WI38 (cell line): ENCODE measurements at regions not wholly inside any gene's neighbourhood (a gene's known extent, or its start where the extent isn't known, plus 50 kb on each side); places are given as distances from the start of the nearest gene placed in this dataset.

Source experiments
- H3K4me3 ChIP-seq: 2 replicates; pipeline ENCODE4 v1.5.1; 2011; ENCODE audit warnings: low read depth, mild to moderate bottlenecking, control low read depth, low read length
- TF ChIP-seq, protein P1 (sequence below): IDR thresholded peaks from 2 replicates; pipeline ENCODE4 v1.5.1; 2012; ENCODE audit warnings: low read depth, mild to moderate bottlenecking, control low read depth, low read length

- TF ChIP-seq, protein P1, sequence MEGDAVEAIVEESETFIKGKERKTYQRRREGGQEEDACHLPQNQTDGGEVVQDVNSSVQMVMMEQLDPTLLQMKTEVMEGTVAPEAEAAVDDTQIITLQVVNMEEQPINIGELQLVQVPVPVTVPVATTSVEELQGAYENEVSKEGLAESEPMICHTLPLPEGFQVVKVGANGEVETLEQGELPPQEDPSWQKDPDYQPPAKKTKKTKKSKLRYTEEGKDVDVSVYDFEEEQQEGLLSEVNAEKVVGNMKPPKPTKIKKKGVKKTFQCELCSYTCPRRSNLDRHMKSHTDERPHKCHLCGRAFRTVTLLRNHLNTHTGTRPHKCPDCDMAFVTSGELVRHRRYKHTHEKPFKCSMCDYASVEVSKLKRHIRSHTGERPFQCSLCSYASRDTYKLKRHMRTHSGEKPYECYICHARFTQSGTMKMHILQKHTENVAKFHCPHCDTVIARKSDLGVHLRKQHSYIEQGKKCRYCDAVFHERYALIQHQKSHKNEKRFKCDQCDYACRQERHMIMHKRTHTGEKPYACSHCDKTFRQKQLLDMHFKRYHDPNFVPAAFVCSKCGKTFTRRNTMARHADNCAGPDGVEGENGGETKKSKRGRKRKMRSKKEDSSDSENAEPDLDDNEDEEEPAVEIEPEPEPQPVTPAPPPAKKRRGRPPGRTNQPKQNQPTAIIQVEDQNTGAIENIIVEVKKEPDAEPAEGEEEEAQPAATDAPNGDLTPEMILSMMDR, result no peak
- H3K4me3 ChIP-seq, result no peak overlapping the region
These were observed 118.9 kb upstream of the SLC34A2 start for GRCh38 chr4:25536564-25537320.

GRCh38 chr4:25538430-25538829 is 117.2 kb upstream of the SLC34A2 start:
- TF ChIP-seq, protein P1, result no peak
- H3K4me3 ChIP-seq, result no peak overlapping the region

- TF ChIP-seq, protein P1, result no peak
- H3K4me3 ChIP-seq, result no peak overlapping the region
These were observed 116.4 kb upstream of the SLC34A2 start for GRCh38 chr4:25539241-25539640.

DNA sequence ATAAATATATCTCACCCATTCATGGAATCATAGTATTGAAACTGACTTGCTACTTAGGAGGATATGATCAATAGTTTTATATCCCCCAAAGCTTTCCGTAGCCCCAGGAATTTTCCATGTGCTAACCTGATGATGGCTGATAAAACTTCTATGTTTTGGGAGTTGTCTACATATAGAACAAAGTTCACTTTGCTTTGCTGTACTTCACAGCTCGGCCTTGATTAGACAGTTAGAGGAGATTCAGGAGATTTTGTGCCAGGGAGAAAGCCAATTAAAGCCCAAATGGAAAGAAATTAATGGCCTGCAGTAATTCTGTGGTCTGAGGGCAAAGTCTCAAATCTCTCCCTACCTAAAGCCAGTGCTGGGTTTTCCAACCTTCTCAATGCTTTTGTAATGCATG is 114.9 kb upstream of the SLC34A2 start:
- TF ChIP-seq, protein P1, result no peak
- H3K4me3 ChIP-seq, result no peak overlapping the region

DNA sequence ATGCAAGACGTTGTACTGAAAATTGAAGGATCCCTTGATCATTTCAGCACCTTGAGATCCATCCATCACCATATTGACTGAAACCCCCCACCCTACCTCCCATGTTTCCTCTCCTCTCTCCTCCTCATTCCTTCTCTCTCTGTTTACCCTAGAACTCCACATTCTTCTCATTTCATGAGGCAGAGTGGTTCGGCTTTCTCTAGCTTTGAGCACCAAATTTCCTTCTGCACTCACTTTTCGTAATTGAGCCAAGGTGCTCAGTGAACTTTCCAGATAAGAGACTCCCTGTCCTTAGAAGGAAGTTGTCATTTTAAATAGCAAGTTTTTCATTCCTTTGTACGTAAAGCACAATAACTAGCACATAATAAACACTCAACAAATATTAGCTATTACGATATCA is 108.3 kb upstream of the SLC34A2 start:
- H3K4me3 ChIP-seq, result no peak overlapping the region
- TF ChIP-seq, protein P1, result no peak

- no peak overlapping the region for H3K4me3 ChIP-seq
- TF ChIP-seq, protein P1, result no peak
These were observed 106.2 kb upstream of the SLC34A2 start for GRCh38 chr4:25549413-25549812.

GRCh38 chr4:25550376-25551030 is 105.1 kb upstream of the SLC34A2 start:
- TF ChIP-seq, protein P1, result no peak
- no peak overlapping the region for H3K4me3 ChIP-seq
